ENCODE measurements at regions not wholly inside any gene's neighbourhood (a gene's known extent, or its start where the extent isn't known, plus 50 kb on each side); places are given as distances from the start of the nearest gene placed in this dataset.

DNA sequence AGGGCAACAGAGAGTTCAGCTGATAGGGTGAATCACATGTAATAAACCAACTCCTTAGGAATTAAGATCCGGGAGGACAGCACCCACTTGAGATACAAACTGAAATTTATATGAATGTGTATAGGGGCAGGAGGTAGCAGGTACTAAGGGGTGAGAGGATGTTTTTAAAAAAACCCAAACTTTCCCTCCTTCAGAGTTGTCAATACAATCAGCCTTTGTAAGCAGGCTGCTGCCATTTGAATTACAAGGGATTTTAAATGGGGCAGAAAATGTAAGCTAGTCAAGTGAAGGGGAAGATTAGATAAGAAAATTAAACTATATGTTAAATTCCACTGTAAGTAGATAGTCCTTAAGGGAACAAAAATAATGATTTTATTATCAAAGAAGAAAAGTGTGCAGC, 1239.7 kb upstream of the CELF4 start:
- WGBS, 3 donors = 32 to 49% (median 43%) methylated on average over 1 of the region's 1 CpG
- H3K4me3 ChIP-seq = no peak overlapping the region

DNA sequence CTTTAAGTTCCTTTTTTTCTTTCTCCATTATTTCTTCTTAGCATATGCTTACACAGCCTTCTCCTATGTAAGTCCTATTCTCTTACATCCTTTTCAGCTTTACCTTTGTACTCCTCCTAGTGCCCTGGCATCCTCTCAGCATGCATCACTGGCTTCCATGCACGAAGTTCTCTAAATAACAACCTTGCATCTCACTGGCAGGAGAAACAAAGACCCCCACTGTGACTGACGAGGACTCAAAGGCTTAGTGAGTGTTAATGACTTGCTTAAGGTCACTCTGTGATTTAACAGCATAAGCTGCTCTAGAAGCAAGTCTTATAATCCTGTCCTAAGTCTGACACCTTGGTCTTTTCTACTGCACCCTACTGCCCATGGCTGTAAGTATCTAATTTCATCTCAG, 1236.0 kb upstream of the CELF4 start:
- Histone ChIP-seq H3K36me3 (no peaks in the 10 kb centered on the region), H3K9me3 (no peaks in the 10 kb centered on the region), H3K4me3 (no peak overlapping the region), H3K27ac (no peak overlapping the region), H3K4me1 (ENCODE audit: insufficient read depth) (no peaks in the 10 kb centered on the region), H3K27me3 (no peaks in the 10 kb centered on the region)
- no peak for DNase-seq
- TF ChIP-seq, protein P1, sequence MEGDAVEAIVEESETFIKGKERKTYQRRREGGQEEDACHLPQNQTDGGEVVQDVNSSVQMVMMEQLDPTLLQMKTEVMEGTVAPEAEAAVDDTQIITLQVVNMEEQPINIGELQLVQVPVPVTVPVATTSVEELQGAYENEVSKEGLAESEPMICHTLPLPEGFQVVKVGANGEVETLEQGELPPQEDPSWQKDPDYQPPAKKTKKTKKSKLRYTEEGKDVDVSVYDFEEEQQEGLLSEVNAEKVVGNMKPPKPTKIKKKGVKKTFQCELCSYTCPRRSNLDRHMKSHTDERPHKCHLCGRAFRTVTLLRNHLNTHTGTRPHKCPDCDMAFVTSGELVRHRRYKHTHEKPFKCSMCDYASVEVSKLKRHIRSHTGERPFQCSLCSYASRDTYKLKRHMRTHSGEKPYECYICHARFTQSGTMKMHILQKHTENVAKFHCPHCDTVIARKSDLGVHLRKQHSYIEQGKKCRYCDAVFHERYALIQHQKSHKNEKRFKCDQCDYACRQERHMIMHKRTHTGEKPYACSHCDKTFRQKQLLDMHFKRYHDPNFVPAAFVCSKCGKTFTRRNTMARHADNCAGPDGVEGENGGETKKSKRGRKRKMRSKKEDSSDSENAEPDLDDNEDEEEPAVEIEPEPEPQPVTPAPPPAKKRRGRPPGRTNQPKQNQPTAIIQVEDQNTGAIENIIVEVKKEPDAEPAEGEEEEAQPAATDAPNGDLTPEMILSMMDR (IDR thresholded peaks at IDR 0.05) = no peak
- TF ChIP-seq POLR2A (IDR thresholded peaks at IDR 0.05) (no peak), EP300 (IDR thresholded peaks at IDR 0.05) (no peak)
- intact Hi-C loops (cut with DNase I) = loop anchor here in 1 of 4 donors (10.0 kb wide), 1 partner anchor 47 kb away; no protein-coding TSS in a partner anchor
- 59 to 61% (median 61%) methylated on average over 2 of the region's 2 CpGs for WGBS, 3 donors

More for the DNA sequence above, 1239.7 kb upstream of the CELF4 start:
- no peaks in the 10 kb centered on the region for H3K27me3 ChIP-seq
- intact Hi-C loops (cut with DNase I) = loop anchor here in 1 of 4 donors (10.0 kb wide), 1 partner anchor 50 kb away; no protein-coding TSS in a partner anchor
- H3K36me3 ChIP-seq = no peaks in the 10 kb centered on the region
- no peaks in the 10 kb centered on the region for H3K4me1 ChIP-seq (ENCODE audit: insufficient read depth)
- no peaks in the 10 kb centered on the region for H3K9me3 ChIP-seq
- no peak overlapping the region for H3K27ac ChIP-seq
- DNase-seq = no peak
- TF ChIP-seq, protein P1 (IDR thresholded peaks at IDR 0.05) = no peak

DNA sequence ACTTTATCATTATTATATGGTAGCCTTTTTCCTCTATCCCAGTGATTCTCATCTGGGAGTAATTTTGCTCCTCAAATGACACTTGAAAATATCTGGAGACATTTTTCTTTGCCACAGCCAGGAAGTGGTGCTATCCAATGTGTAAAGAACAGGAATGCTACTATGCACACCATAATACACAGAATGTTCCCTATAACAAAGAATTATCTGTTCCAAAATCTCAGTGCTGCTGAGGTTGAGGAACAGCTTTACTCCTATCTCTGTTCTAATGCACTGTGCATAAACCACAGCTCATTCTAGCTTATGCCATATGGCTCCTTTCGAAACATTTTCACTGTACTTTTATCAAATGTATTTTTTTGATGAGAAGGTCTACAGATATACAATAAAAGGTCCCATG, 1231.2 kb upstream of the CELF4 start:
- TF ChIP-seq, protein P1 (IDR thresholded peaks at IDR 0.05) = no peak
- TF ChIP-seq EP300 (IDR thresholded peaks at IDR 0.05) (no peak), POLR2A (IDR thresholded peaks at IDR 0.05) (no peak)
- no peak overlapping the region for H3K27ac ChIP-seq
- WGBS, 3 donors = 89 to 91% (median 91%) methylated on average over 1 of the region's 1 CpG

DNA sequence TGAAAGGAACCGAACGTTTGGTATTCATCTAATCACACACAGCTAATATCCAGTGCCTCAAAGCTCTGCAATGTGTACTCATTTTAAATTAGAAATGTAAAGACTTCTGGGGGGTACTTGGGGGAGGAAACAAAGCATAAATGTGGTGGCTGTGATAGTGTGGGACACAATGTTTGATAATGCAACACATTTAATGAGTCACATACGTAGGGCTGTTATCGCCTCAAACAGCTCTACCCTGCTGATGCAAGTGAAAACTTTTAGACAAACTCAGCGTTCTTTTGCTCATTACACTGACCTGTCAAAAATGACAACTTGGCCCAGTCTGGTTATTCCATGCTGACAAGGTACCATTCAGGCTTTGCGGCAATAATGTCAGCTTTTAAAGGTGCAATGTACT, 1227.1 kb upstream of the CELF4 start:
- no peaks in the 10 kb centered on the region for H3K27me3 ChIP-seq
- no peaks in the 10 kb centered on the region for H3K4me1 ChIP-seq (ENCODE audit: insufficient read depth)
- no peaks in the 10 kb centered on the region for H3K36me3 ChIP-seq
- no peak overlapping the region for H3K4me3 ChIP-seq
- no peak for DNase-seq
- H3K27ac ChIP-seq = no peak overlapping the region
- intact Hi-C loops (cut with DNase I) = no loop called here
- H3K9me3 ChIP-seq = no peaks in the 10 kb centered on the region
- 83 to 86% (median 83%) methylated on average over 6 of the region's 6 CpGs for WGBS, 3 donors
- TF ChIP-seq EP300 (IDR thresholded peaks at IDR 0.05) = no peak
- no peak for TF ChIP-seq POLR2A (IDR thresholded peaks at IDR 0.05)
- TF ChIP-seq, protein P1 (IDR thresholded peaks at IDR 0.05) = no peak

More for the DNA sequence above, 1231.2 kb upstream of the CELF4 start:
- intact Hi-C loops (cut with DNase I) = no loop called here
- Histone ChIP-seq H3K4me1 (ENCODE audit: insufficient read depth) (no peaks in the 10 kb centered on the region), H3K9me3 (no peaks in the 10 kb centered on the region), H3K27me3 (no peaks in the 10 kb centered on the region), H3K4me3 (no peak overlapping the region), H3K36me3 (no peaks in the 10 kb centered on the region)
- DNase-seq = no peak

All from ovary (tissue), 7 donors.